Kidney tubule cell (primary cell): ENCODE measurements at regions not wholly inside any gene's neighbourhood (a gene's known extent, or its start where the extent isn't known, plus 50 kb on each side); places are given as distances from the start of the nearest gene placed in this dataset.
"Not testable (repeated sequence)": the region's sequence is repeated elsewhere in the genome, so short reads cannot be mapped to it uniquely, and the experiment has no call there.

Experiments
- DNase-seq: peaks from one replicate; pipeline ENCODE4 v3.0.0-alpha.2; 2018; ENCODE audit warnings: low spot score

DNA sequence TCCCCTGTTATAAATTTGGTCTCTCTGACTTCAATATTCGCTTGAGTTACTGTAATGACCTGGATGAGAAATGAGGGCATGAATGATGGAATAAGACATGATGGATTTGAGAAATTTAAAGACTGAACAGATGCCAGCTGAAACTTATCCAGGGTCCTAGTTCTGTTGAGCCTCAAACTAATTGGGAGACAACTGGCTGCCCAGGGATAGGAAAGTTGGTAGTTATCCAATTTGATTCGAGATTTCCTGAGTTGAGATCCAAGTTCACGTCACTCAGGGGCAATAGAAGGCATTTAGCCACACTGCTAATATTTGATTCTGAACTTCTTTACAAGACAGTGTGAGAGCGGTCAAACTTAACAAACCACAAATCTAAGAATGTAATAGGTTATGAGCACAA, 159.0 kb upstream of the CXCL13 start:
- DNase-seq = no peak

DNA sequence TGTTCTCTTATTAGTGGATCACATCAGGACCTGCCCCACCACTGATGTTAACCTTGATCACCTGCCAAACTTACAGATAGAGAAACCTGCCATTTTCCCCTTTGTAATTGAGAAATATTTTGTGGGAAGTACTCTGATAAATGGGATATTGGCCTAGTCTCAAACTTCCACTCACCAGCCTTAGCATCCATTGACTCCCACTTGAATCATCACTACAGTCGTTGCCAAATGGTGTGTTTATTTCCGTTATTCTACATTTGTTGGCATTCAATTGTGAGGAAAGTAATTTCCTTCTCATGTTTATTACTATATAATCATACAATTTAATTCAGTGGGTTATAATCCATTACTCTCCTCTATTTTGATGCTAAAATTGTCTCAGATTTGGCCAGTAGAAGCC, 156.4 kb upstream of the CXCL13 start:
- no peak for DNase-seq

DNA sequence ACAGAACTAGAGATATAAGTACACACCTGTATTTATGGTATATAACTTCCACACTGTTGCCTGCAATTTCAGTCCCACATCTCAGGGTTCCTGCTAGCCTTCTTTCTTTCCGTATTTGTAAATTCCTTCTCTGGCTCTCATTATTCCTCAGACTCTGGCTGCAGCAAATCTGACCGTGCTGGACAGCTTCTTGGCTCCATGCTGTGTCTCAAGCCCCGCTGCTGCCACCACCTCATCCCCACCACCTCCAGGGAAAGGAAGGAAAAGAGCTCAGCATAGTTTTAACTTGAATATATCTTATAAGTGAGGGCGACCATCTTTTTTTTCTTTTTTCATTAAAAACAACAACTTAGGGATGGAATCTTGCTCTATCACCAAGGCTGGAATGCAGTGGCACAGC, 155.6 kb upstream of the CXCL13 start:
- DNase-seq = no peak

DNA sequence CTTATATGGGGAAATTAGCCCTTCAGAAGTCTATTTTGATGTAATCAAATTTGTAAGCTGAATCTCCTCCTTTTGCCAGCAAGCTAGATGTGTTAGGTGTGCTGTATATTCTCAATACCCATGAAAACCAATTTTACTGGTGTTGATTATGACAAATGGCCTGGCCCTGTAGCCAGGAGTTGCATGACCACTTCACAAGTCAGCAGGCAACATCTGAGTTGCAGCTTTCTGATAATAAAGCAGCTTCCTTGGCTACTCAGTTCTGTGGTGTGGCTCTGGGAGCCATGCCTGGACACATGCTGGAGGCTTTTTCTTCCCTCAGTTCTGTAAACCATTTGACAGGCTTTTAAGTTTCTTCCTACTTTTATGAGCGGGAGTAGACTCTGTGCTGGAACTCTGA, 154.1 kb upstream of the CXCL13 start:
- peak; percentile 13 for DNase-seq

DNA sequence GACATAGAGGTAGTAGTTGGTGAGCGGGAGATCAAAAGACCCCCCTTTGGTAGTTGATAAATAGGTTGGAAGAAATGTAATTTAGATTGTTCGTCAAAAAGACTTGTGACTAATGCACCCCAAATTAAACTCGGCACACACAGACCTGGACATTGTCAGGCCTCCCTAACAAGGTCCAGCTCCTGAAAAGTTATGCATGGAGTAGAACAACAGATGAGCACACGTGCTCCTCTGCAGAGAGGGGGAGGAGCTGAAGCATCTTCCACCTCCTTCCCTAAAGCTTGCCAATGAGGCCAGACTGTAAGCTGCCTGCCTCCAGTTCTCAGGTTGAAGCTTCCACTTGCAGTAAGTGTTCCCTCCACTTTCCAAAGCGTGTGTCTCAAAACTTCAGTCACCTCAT, 153.5 kb upstream of the CXCL13 start:
- DNase-seq = not testable (repeated sequence)

DNA sequence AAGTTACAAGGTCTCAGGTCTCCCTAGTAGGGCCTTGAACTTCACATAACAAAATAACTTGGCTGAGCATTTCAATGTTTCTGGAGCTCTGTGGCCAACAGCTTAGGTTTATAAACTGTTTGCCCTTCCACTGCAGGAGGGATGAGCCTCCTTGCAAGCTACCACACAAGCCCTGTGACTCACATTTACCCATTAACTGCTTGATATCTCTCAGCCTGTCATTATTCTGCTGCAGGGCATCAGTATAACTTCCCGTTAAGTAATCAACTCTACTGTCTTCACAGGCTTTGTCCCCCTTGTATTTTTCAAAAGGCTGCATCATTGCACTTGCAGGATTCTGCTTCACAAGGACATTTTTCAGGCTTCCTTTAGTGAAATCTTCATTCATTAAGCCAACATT, 151.7 kb upstream of the CXCL13 start:
- DNase-seq = no peak

DNA sequence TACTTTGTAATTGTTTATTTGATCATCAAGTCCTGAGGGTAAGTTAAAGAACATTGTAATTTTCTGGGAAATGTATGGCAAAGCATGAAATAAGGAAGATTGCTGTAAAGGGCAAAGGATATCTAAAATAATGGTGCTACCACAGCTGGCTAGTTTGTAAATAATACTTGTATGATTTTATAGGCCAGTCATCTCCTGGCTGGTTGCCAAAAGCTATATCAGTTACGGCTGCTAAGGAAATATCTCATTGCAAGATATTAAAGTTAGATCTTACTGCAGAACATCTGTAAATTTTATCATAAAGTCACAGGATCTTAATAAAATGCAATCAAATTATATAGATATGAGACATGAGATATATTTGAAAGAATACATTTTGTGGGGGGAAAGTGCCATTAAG, 150.8 kb upstream of the CXCL13 start:
- no peak for DNase-seq

DNA sequence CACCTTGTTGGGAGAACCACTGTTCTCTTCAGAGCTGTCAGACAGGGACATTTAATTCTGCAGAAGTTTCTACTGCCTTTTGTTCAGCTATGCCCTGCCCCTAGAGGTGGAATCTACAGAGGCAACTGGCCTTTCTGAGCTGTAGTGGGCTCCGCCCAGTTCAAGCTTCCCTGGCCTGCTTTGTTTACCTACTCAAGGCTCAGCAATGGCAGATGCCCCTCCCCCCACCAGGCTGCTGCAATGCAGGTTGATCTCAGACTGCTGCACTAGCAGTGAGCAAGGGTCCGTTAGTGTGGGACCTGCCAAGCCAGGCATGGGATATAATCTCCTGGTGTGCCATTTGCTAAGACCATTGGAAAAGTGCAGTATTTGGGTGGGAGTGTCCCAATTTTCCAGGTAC, 141.5 kb upstream of the CXCL13 start:
- DNase-seq = not testable (repeated sequence)

DNA sequence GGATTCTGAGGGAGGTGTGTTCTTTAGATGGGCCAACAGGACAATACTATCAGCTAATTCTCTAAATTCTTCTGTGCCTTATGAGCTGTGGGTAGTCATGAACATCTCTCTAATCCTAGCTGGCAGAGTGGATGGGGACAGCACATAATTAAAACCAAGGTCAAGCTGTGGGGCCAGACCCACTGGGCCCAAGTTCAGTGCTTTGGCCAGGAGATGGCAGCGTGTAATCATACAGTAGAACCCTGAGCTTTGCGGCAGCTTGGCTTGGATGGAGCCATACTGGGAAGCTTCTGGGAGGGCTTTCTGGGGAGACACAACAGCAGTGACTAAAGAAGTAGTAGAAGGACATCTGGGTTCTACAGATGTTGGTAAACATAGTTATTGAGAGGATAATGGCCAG, 140.3 kb upstream of the CXCL13 start:
- peak; percentile 43 for DNase-seq

DNA sequence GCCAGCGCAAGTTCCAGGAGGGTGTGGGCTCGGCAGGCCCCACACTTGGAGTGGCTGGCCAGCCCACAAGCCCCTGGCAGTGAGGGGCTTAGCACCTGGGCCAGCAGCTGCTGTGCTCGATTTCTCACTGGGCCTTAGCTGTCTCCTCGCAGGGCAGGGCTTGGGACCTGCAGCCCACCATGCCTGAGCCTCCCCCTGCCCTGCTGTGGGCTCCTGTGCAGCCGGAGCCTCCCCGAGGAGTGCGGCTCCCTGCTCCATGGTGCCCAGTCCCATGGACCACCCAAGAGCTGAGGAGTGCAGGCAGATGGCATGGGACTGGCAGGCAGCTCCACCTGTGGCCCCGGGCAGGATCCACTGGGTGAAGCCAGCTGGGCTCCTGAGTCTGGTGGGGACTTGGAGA, 139.2 kb upstream of the CXCL13 start:
- no peak for DNase-seq

DNA sequence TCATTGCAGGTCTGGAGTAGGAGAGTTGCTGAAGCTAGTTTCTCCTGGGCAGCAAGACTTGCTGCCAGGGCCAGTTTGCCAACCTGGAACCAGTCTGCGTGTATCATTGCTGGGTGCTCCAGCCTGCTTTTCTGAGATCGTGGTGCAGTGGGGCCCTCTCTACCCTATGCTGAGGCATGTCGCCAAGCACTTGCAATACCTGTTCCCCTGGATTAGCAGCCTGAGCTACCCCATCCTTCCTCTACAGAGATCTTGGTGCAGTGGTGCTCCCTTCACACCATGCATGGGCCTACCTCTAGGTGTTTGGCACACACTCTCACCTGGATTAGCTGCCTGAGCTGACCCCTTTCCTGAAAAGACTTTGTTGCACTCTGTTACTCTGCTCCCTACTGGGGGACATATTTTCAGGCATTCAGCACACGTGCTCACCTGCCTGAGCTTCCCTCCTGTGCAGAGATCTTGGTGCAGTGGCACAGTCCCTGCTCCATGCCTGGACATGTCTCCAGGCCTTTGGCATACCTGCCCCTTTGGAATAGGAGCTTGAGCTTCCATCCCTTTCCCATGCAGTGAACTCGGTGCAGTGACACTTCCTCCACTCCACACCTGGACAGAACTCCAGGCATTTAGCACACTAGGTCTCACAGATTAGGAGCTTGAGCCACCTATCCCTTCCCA, 133.7 kb upstream of the CXCL13 start:
- no peak for DNase-seq

DNA sequence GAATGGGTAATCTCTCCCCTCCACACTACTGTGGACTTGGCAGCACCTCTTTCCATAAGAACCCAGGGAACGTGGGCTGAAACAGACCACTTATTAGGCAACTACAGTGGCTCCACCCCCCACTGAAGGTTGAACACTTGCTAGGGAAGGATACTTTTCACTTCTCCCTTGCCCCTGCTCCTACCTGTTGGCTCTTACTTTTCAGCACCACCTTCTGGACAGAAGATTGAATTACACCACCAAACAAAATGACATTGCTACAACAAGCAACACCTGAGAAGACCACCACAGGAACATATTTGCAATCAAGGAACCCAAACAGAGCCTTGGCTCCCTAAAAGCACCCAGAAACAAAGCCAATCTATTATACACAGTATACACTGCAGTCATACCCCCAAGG, 132.1 kb upstream of the CXCL13 start:
- peak; percentile 35 for DNase-seq

DNA sequence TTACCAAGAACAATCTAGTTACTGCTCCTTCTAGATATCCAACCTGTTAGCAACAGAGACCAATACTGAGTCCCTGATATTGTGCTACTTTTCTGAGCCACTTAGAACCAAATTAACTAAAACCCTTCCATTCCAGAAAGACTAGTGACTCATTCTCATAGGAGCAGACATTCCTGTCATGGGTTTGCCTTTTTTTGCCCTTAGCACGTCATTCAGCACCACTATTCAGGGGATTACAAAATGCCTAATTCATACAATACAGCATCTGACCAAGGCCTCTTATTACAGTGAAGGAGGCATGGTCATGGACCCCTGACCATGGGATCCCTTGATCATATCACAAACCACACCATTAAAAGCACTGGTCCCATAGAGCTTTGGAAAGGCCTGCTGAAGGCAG, 123.8 kb upstream of the CXCL13 start:
- no peak for DNase-seq

DNA sequence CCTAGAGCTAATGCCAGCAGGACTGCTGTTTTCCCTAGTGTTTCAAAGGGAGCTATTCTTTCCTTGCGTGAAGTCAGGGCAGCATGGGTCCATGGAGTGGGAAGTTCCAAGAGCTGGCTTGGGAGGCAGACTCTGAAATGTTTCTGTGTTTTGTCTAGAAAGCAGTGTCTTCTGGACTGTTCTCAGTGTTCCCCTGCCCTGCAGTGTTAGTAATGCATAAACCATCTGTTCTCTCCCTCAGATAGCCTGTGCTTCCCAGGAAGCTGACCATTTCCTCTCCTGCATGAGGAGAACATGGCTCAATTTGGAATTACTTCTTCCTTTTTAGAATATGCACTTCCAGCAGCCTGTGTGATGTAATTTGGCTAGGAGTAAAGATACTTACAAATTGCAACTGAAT, 116.7 kb upstream of the CXCL13 start:
- DNase-seq = no peak

DNA sequence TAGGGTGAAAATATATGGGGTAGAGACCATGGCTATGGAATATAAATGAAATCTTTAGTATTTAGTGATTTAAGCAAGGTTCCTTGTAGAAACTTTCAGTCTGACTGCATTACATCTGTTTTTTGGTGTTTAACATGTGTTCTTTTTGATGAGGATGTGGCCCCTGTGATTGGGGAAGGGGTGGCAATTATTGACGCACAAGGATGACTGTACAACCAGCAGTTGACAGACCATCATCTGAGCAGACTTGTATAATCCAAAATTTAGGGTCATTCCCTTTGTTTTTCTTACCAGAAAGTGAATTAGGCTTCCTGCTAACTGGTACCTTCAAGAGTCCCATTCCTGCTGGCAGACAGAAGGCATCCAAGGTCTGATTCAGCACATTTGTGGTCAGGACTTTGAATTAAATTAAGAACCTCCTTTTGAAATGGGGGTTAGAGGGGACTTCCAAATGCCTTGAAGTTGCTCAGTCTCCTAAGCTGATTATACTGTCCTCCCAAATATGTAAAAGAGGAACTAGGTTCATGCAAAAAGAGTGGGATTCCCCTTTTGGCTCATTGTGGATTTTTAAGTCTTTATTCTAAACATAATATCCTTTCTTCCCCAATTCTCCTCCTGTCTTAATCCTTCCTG, 112.4 kb upstream of the CXCL13 start:
- no peak for DNase-seq

DNA sequence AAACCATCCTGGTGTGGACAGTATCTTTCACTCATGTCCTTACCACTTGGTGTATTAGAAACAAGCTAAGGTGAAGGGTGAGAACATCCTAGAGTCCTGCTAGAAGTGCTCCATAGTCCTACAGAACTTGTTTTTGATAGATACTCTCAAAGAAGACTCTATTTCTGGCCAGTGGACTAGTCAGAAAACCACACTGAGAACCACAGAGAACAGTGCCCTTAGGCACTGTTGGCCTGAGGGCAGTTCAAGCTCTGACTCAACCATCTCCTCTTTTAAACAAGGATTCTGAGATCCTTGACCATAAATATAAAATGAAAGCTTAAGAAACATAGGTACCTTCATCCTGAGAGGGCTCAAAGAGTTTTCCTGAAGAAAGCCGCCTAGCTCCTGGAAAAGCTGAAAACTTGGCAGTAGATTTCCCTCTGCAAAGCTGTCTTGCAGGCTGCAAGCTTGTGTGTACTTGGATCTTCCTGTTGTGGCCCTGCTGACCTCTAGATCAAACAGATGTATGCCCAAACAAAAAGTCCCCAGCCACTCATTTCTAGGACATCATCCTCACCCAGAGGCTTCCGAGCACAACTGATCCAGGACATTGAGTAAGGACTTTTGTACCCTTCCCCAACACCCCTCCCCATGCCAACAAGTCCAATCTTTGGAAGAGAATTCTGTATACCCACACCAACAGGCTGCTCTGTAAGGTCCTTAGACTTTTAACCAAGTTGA, 111.6 kb upstream of the CXCL13 start:
- peak; percentile 6 for DNase-seq

DNA sequence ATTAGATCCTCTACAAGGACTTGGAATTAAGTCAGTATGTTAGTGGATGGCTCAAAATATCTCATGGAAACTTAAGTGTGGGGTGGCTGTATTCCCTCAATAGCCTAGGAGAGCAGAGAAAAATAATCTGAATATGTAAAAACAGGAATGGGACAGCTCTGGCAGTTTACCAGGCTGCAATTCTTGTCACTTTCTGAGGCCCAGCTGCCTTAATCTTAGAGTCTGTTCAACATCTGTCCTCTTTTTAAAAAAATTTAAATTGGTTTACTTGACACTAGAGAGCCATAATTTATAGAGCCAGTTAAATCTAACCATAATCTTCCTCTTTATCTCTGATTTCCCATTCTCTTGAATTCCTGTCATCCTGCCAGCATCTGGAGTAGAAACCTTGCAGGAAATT, 109.2 kb upstream of the CXCL13 start:
- DNase-seq = no peak

DNA sequence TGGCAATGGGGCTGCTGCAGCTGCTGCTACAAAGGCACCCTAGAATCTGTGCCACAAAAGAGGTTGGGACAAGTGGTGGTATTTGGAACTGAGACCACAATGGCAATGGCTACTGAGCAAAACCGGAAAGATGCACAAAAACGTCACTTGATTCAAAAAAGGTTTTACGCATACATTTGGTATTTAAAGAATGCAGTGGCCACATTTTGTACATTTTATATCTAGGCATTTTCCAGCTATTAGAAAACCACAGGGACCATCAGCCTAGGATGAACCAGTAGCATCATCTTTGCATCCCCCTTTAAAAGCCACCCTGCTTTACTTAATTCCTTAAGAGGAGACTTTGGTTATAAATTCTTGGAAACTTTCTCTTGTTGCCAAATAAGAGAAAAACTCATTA, 104.8 kb upstream of the CXCL13 start:
- DNase-seq = no peak

DNA sequence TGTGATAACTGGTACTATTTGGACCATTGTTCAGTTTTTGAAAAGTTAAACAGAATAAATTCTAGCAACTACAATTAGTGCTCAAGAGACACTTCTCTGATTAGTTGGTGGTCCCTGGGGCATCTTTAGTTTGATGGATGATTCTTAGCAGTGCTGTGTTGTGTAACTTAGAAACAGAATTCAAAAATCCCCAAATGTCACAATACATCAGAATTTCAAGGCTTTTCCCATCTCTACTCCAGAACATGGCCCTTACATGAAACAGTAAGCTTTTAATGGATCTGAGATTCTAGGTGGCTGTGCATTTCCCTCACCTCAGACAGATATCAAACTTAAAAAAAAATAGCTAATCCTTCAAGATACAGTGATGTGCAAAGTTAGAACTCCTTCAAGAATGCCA, 104.4 kb upstream of the CXCL13 start:
- DNase-seq = no peak

DNA sequence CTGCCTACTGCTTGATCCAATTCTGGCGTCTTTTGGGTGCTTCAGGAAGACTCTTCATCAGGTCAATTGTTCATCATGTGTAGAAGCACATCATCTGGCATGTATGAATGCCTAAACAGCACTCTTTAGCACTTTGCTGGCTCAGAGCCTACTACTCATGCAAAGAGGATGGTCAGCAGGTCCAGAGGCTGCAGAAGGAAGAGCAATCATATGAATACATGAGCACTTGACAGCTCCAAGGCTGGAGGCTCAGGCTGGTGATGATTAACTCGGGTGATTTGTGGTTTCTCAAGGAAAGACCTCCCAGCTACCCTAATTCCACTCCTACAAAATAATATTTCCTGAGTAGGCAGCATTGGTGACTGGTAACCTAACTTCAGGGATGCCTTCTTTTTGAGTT, 103.8 kb upstream of the CXCL13 start:
- peak; percentile 86 for DNase-seq

DNA sequence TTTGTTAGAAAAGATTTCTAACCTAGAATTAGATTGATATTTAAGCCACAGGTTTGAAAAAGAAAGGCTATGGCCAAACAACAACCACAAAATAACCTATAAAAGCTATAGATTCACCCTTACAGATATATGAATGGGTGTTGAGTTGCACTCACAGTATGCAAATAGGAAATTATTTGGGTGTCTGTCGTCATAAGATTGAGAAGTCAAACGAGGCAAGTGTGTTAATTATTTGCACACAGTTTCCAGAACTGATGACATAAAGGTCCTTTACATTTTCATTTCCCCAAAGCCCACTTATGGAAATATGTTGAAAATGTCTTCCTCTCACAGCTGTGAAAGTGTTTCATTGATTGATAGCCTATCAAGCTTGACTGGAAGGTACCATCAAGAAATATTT, 101.2 kb upstream of the CXCL13 start:
- no peak for DNase-seq

DNA sequence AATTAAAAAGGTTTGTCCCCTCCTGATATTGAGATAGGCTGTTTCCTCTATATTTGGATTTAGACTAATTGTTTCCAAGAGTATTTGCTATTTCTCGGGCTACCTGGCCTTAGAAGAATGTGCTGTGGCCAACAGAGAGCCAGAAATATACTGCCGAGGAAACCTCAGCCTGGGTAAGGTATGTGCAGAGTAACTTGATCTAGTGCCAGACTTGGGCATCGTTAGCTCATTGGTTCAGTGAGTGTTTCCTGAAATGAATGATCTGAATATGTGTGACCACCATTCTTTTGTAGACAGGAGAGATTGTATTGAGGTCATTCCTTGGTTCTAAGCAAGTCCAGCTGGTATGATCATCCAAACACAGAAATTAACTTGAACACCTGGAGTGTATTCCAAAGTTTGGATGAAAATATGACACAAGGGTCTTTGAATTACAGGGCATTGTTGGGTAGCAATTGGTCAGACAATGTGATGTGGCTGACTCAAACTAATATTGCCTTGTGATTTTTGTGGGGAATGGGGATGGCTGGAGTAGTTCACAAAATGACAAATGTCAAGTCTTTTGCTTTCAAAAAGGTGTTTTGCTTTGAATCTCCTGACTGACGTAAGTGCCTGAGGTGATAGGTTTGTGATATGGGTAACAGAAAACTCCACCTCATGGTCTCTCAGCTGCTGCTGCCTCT, 100.2 kb upstream of the CXCL13 start:
- no peak for DNase-seq

DNA sequence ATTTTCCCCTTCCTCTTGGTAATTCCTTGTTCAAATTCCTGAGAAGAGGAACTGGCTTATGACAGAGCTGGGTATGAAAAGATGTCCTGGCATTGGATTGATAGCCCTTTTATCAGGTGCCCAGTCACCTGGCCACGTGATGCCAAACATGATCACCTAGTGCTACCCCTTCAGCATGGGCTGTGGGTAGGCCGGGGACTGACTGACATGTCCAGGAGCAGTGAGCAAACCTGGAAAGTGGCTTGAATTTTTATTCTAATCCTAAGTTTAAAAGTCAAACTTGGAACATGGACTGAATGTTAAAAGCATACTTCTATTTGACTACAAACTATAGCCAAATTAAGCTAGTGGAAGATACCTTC, 99.7 kb upstream of the CXCL13 start:
- no peak for DNase-seq
